GM06990 (cell line): ENCODE measurements at regions not wholly inside any gene's neighbourhood (a gene's known extent, or its start where the extent isn't known, plus 50 kb on each side); places are given as distances from the start of the nearest gene placed in this dataset.
"Not testable (repeated sequence)": the region's sequence is repeated elsewhere in the genome, so short reads cannot be mapped to it uniquely, and the experiment has no call there.

Experiments
- DNase-seq: peaks from one replicate; pipeline ENCODE4 v3.0.0-alpha.2; 2011; ENCODE audit not compliant: insufficient read length; ENCODE audit errors: extremely low read depth
- H3K27me3 ChIP-seq: replicated peaks from 2 replicates; pipeline ENCODE4 v1.6.0; 2011; ENCODE audit warnings: low read length; ENCODE audit not compliant: control insufficient read depth, insufficient read depth
- H3K36me3 ChIP-seq: 2 replicates; pipeline ENCODE4 v1.5.1; 2011; ENCODE audit warnings: low read length; ENCODE audit not compliant: control insufficient read depth, insufficient read depth
- H3K4me3 ChIP-seq: replicated peaks from 2 replicates; pipeline ENCODE4 v1.5.1; 2011; ENCODE audit warnings: low read depth, mild to moderate bottlenecking, control low read depth, low read length
- TF ChIP-seq, protein P1 (sequence below): IDR thresholded peaks from 2 replicates; pipeline ENCODE4 v1.5.1; 2011; ENCODE audit warnings: low read length, control low read depth, mild to moderate bottlenecking, inconsistent platforms; ENCODE audit not compliant: insufficient read depth, poor library complexity, severe bottlenecking

DNA sequence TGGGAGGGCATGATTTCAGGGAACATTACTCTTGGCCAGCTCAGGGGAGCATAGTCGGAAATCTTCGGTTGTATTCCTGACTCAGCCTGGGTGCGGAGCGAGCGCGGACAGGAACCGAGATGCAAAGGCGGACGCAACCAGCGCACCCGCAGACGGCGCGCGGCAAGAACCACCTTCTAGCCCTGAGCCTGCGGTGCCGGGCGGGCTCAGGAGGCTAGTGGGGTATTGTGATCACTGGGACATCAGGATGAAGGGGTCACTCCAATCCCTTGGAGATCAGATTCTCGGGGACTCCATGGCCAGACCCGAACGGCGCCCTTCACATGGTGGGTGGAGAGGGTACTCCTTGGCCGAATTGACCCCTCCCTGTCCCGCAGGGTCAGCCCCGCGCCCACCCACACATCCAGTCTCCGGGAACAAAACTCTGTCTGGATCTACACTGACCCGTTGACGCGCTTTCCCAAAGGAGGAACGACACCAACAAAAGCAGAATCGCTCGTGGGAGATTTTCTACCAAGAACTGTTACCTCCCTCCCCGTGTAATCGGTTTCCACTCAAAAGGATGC, 730.5 kb downstream of the ZWINT start:
- DNase-seq, result no peak
- H3K36me3 ChIP-seq, result no peaks in the 10 kb centered on the region
- no peaks in the 10 kb centered on the region for H3K27me3 ChIP-seq
- H3K4me3 ChIP-seq, result no peak overlapping the region
- TF ChIP-seq, protein P1, sequence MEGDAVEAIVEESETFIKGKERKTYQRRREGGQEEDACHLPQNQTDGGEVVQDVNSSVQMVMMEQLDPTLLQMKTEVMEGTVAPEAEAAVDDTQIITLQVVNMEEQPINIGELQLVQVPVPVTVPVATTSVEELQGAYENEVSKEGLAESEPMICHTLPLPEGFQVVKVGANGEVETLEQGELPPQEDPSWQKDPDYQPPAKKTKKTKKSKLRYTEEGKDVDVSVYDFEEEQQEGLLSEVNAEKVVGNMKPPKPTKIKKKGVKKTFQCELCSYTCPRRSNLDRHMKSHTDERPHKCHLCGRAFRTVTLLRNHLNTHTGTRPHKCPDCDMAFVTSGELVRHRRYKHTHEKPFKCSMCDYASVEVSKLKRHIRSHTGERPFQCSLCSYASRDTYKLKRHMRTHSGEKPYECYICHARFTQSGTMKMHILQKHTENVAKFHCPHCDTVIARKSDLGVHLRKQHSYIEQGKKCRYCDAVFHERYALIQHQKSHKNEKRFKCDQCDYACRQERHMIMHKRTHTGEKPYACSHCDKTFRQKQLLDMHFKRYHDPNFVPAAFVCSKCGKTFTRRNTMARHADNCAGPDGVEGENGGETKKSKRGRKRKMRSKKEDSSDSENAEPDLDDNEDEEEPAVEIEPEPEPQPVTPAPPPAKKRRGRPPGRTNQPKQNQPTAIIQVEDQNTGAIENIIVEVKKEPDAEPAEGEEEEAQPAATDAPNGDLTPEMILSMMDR, result no peak

GRCh38 chr10:55629793-55630490, 731.1 kb downstream of the ZWINT start:
- Histone ChIP-seq H3K36me3 (no peaks in the 10 kb centered on the region), H3K27me3 (no peaks in the 10 kb centered on the region), H3K4me3 (no peak overlapping the region)
- no peak for DNase-seq
- TF ChIP-seq, protein P1, result no peak

DNA sequence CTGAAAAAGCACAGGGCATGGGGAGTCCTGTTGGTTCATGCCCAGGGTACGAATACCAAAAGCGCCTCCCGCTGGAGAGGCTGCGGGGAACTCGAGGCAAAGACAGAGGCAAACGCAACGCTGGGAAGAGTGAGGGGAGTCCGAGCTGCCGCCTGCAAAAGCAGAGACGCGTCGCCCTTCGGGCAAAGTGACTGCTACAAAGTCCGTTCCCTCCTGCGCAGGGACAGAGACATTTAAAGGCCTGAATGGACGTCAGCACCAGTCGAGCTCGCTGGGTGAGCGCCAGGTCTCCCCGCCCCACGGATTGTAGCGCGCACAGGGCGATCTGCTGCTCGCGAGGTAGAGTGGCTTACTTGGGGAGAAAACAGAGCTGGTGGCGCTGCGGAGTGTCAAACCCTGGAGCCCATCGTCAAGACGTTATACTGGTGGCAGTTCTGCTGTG, 732.8 kb downstream of the ZWINT start:
- no peaks in the 10 kb centered on the region for H3K27me3 ChIP-seq
- no peaks in the 10 kb centered on the region for H3K36me3 ChIP-seq
- TF ChIP-seq, protein P1, result no peak
- H3K4me3 ChIP-seq, result no peak overlapping the region
- DNase-seq, result no peak

GRCh38 chr10:55627501-55628051, 733.5 kb downstream of the ZWINT start:
- Histone ChIP-seq H3K27me3 (no peaks in the 10 kb centered on the region), H3K36me3 (no peaks in the 10 kb centered on the region), H3K4me3 (no peak overlapping the region)
- DNase-seq, result no peak
- TF ChIP-seq, protein P1, result no peak

DNA sequence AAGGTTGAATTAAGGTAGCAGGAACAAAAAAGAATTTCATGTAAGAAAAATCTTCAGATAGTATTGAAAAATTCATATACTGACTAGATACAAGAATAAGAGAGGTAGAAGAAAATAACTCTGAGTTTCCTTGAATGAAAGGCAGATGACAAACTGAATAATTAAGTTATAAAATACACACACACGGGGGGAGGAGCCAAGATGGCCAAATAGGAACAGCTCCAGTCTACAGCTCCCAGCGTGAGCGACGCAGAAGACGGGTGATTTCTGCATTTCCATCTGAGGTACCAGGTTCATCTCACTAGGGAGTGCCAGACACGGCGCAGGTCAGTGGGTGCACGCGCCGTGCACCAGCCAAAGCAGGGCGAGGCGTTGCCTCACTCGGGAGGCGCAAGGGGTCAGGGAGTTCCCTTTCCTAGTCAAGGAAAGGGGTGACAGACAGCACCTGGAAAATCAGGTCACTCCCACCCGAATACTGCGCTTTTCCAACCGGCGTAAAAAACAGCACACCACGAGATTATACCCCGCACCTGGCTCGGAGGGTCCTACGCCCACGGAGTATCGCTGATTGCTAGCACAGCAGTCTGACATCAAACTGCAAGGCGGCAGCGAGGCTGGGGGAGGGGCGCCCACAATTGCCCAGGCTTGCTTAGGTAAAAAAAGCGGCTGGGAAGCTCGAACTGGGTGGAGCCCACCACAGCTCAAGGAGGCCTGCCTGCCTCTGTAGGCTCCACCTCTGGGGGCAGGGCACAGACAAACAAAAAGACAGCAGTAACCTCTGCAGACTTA, 759.2 kb downstream of the ZWINT start:
- H3K4me3 ChIP-seq, DNase-seq, H3K27me3 ChIP-seq, H3K36me3 ChIP-seq: not testable (repeated sequence)

GRCh38 chr10:55551603-55552002, 750.6 kb upstream of the PCDH15 start:
- TF ChIP-seq, protein P1, result no peak

More at GRCh38 chr10:55551603-55552002, 750.6 kb upstream of the PCDH15 start:
- DNase-seq, result no peak
- no peak overlapping the region for H3K4me3 ChIP-seq
- no peaks in the 10 kb centered on the region for H3K27me3 ChIP-seq
- no peaks in the 10 kb centered on the region for H3K36me3 ChIP-seq
